Epithelial cell of proximal tubule (primary cell): ENCODE measurements at regions not wholly inside any gene's neighbourhood (a gene's known extent, or its start where the extent isn't known, plus 50 kb on each side); places are given as distances from the start of the nearest gene placed in this dataset.

Source experiments
- DNase-seq: peaks from one replicate; pipeline ENCODE4 v3.0.0-alpha.2; 2011; ENCODE audit warnings: low read depth
- H3K4me3 ChIP-seq: 2 replicates; pipeline ENCODE4 v1.5.1; 2011; ENCODE audit warnings: low read depth, mild to moderate bottlenecking, low read length
- TF ChIP-seq, protein P1 (sequence below): conservative IDR thresholded peaks from 2 replicates; pipeline ENCODE4 v1.5.1; 2012; ENCODE audit warnings: low read depth, mild to moderate bottlenecking, low read length

DNA sequence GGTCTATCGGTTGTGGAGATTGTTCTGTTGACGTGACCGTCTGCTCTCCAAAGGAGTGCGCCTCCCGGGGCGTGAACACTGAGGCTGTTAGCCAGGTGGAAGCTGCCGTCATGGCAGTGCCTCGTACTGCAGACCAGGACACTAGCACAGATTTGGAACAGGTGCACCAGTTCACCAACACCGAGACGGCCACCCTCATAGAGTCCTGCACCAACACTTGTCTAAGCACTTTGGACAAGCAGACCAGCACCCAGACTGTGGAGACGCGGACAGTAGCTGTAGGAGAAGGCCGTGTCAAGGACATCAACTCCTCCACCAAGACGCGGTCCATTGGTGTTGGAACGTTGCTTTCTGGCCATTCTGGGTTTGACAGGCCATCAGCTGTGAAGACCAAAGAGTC is 128.9 kb upstream of the DMRT1 start:
- TF ChIP-seq, protein P1, sequence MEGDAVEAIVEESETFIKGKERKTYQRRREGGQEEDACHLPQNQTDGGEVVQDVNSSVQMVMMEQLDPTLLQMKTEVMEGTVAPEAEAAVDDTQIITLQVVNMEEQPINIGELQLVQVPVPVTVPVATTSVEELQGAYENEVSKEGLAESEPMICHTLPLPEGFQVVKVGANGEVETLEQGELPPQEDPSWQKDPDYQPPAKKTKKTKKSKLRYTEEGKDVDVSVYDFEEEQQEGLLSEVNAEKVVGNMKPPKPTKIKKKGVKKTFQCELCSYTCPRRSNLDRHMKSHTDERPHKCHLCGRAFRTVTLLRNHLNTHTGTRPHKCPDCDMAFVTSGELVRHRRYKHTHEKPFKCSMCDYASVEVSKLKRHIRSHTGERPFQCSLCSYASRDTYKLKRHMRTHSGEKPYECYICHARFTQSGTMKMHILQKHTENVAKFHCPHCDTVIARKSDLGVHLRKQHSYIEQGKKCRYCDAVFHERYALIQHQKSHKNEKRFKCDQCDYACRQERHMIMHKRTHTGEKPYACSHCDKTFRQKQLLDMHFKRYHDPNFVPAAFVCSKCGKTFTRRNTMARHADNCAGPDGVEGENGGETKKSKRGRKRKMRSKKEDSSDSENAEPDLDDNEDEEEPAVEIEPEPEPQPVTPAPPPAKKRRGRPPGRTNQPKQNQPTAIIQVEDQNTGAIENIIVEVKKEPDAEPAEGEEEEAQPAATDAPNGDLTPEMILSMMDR, result no peak
- DNase-seq, result no peak
- H3K4me3 ChIP-seq, result no peak overlapping the region

DNA sequence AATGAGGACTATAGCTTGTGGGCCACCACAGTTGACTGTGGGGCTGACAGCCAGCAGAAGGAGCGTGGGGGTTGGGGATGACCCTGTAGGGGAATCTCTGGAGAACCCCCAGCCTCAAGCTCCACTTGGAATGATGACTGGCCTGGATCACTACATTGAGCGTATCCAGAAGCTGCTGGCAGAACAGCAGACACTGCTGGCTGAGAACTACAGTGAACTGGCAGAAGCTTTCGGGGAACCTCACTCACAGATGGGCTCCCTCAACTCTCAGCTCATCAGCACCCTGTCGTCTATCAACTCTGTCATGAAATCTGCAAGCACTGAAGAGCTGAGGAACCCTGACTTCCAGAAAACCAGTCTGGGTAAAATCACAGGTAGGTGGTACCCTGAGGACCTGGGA is 128.4 kb upstream of the DMRT1 start:
- H3K4me3 ChIP-seq, result no peak overlapping the region
- no peak for DNase-seq
- TF ChIP-seq, protein P1, result no peak

DNA sequence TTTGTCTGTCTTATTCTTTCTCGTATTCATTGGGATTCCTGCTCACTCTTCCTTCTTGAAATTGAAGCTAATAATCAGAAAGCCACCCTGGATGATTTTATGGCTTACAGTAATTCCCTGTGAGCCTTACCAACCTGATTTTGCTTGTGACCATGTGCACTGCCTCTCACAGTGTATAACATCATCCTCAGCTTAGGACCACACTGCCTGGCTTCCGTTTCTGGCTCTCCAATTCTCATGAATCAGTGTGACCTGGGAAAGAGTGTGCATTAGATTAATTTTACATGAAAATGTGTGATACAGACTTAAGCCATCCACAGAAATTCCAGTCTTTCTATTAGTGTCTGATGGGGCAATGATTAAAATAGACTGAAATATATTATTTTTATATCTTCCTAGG is 126.8 kb upstream of the DMRT1 start:
- no peak for DNase-seq
- TF ChIP-seq, protein P1, result no peak
- H3K4me3 ChIP-seq, result no peak overlapping the region

DNA sequence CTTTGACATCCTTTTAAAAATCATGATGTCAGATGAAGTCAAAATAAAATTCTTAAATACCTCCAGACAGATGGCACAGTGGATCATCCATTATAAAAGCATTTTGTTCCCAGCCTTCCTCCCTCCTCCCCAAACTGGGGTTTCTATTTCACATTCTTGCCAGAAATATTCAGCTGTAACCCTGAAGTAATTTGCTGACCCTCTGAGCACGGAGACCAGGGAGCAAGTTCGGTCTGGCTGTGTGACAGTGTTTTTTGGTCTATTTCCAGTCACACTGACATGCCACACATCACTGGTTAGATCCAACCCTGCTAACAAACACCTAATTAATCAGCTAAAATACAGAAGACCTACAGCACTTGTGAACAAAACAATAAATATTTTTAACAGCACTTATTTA is 126.2 kb upstream of the DMRT1 start:
- TF ChIP-seq, protein P1, result no peak
- no peak overlapping the region for H3K4me3 ChIP-seq
- no peak for DNase-seq

DNA sequence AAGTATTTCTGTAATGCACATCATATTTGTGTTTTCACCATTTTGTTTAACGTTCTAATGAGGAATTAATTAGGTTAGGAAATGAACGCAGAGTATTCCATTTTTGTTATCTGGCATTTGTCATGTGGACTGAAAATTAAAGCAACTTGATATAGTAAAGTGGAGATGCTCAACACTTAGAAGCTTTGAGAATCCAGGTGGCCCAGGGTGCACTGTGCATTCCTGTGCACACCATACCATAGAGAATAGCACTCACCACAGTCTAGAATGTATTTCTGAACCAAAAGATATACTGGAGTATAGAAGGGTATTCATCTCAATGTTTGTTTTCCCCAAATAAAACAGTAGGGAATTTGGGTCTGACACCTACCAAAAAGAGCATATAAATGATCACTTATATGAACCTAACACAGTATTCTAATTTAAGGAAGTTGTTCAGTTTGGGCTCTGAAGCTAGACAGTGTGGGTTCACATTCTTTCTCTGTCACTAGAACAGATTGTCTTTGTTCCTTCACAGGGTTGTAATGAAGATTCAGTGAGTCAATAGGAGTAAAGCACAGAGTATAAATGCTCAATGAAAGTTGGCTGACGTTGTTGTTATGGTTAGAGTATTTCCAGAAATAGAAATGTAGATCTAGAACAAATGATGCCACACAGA is 125.6 kb upstream of the DMRT1 start:
- H3K4me3 ChIP-seq, result no peak overlapping the region
- TF ChIP-seq, protein P1, result no peak
- no peak for DNase-seq

DNA sequence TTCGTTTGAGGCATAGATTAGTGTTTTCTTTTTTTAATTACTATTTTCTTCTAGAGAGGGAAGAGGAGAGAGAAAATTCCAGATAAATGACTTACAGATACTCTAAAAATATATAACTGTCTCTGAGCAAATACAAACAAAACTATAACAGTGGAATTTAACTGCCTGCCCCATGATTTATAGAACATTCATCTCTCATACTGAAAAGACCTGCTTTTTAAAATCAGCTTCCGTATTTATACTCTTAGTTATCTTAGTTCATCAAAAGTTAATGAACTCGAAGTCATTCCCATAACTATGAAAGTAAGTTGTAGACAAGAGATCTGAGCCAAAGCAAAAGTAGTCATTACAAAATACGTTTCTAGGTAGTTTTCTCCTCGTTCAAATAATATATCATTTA is 123.8 kb upstream of the DMRT1 start:
- no peak for DNase-seq
- H3K4me3 ChIP-seq, result no peak overlapping the region
- TF ChIP-seq, protein P1, result no peak

DNA sequence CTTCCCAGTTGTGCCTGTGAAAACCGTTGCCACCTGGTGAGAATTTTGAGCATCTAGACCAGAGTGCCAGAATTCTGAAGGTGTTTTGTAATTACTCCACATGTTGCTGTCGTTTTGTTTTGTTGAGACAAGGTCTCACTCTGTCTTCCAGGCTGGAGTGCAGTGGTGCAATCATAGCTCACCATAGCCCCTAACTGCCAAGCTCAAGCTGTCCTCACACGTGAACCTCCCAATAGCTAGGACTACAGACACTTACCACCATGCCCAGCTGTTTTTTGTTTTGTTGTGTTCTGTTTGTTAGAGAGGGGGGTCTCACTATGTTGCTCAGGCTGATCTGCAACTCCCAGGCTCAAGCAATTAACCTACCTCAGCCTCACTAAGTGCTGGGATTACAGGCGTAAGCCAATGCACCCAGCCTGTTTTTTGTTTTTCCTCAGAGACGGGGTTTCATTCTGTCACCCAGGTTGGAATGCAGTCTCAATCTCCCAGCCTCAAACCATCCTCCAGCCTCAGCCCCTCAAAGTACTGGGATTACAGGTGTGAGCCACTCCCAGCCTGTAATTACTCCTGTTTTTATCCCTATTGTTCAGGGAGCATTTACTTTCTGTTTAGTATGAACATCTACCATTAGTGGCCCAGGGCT is 121.1 kb upstream of the DMRT1 start:
- no peak for DNase-seq
- no peak overlapping the region for H3K4me3 ChIP-seq
- TF ChIP-seq, protein P1, result no peak
